NCI-H2107 treated with DMSO at 0.1 percent for 48 hours (cell line): ENCODE measurements at regions not wholly inside any gene's neighbourhood (a gene's known extent, or its start where the extent isn't known, plus 50 kb on each side); places are given as distances from the start of the nearest gene placed in this dataset.
"Not testable (repeated sequence)": the region's sequence is repeated elsewhere in the genome, so short reads cannot be mapped to it uniquely, and the experiment has no call there.

Experiments used
- DNase-seq: peaks from one replicate; lab custom pipeline; 2025; ENCODE audit not compliant: unreplicated experiment; lab: John Stamatoyannopoulos, UW

- DNase-seq: peak; percentile 99
Measured at GRCh38 chr16:85448557-85449190, 164.4 kb upstream of the GSE1 start.

GRCh38 chr16:85449191-85449884 lies 163.8 kb upstream of the GSE1 start:
- DNase-seq: no peak

GRCh38 chr16:85449885-85450245 lies 163.3 kb upstream of the GSE1 start:
- DNase-seq: no peak

GRCh38 chr16:85451142-85451541 lies 162.0 kb upstream of the GSE1 start:
- not testable (repeated sequence) for DNase-seq

- peak; percentile 54 for DNase-seq
Measured at GRCh38 chr16:85451641-85452363, 161.3 kb upstream of the GSE1 start.

- DNase-seq: no peak
Measured at GRCh38 chr16:85452364-85453193, 160.5 kb upstream of the GSE1 start.

- no peak for DNase-seq
Measured at GRCh38 chr16:85453194-85453678, 159.9 kb upstream of the GSE1 start.

- no peak for DNase-seq
Measured at GRCh38 chr16:85453703-85454102, 159.4 kb upstream of the GSE1 start.

- no peak for DNase-seq
Measured at GRCh38 chr16:85454171-85454872, 158.8 kb upstream of the GSE1 start.

- no peak for DNase-seq
Measured at GRCh38 chr16:85455534-85455933, 157.6 kb upstream of the GSE1 start.

GRCh38 chr16:85457366-85457765 lies 155.8 kb upstream of the GSE1 start:
- no peak for DNase-seq

- DNase-seq: no peak
Measured at GRCh38 chr16:85458968-85459367, 154.2 kb upstream of the GSE1 start.

- no peak for DNase-seq
Measured at GRCh38 chr16:85459529-85460251, 153.4 kb upstream of the GSE1 start.

GRCh38 chr16:85460252-85461021 lies 152.7 kb upstream of the GSE1 start:
- peak; percentile 76 for DNase-seq

GRCh38 chr16:85461022-85461813 lies 151.9 kb upstream of the GSE1 start:
- DNase-seq: peak; percentile 97

GRCh38 chr16:85461814-85462713 lies 151.1 kb upstream of the GSE1 start:
- peak; percentile 90 for DNase-seq
